ENCODE measurements at regions not wholly inside any gene's neighbourhood (a gene's known extent, or its start where the extent isn't known, plus 50 kb on each side); places are given as distances from the start of the nearest gene placed in this dataset.
A peak's percentile ranks its signal among the peaks of the same experiment; 100 is the strongest.
"Not testable (repeated sequence)": the region's sequence is repeated elsewhere in the genome, so short reads cannot be mapped to it uniquely, and the experiment has no call there.

DNA sequence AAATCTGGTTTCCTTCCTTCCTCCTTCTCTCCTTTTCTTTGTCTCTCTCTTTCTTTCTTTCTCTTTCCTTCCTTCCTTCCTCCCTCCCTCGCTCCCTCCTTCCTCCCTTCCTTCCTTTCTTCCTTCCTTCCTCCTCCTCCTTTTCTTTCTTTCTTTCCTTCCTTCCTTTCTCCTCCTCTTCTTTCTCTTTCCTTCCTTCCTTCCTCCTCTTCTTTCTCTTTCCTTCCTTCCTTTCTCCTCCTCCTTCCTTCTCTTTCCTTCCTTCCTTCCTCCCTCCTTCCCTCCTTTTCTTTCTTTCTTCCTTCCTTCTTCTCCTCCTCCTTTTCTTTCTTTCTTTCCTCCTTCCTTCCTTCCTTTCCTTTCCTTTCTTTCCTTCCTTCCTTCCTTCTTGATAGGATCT lies 61.2 kb downstream of the VIP start:
- DNase-seq = no peak

DNA sequence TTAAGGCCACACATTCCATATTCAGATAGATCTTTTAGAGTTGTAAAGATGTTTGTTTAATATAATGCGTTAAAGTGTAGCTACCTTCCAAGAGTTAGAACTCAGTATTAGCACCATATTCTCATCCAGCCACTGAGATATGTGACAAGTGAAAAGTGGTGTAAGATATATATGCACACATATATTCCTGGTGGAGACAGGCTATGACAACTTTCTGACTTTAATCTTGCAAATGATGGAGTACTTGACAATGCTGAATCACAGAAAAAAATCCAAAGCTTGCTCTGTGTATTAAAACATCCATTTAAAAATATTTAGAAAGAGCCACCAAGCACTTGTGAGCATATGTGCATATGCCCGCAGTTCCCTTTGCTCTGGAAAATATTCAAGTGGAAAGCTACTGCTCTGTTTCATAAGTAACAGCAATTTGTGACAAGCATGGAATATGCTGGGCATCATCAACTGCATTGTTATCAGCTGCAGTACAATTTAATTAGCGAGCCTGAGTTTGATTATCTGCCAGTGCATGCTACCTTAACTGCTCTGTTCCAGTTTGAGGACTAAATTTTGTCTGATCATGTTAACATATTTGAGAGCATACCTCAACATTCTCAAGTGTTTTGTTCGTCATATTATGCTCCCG lies 64.8 kb downstream of the VIP start:
- no peak for DNase-seq

DNA sequence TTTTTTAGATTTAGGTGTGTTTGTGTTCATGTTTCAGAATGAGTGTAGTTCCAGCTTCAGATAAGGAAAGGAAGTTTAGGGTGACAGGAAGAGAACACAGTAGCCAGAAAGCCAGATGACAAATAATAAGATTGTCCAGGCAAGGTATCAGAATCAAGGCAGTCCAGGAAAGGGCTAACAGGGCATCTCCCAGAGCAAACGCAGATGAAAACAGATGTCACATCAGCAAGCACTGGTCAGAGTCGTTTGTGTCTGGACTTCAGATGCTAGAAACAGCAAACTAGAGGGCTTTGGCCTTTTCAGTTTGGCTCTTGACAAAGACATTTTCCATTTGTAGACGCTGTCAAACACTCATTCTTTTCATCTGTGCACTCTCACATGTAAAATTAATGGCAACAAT lies 65.5 kb downstream of the VIP start:
- DNase-seq = no peak

DNA sequence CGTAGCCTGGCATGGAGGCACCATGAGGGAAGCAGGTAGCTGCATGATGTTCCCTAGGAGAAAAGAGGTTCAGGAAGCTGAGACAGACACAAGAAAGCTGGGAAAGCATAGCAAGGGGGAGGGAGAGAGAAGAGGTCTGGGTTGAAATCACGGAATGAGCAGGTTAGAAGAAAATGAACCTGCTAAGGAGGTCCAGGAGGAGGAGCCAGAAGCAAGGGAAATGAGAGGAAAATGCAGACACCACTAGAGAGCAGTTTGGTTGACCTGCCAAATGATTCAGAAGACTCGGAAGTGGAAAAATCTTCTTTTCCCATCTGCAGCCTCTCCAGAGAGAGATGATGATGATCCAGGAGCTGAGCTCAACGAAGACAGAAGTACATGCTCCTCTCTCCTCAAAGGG lies 70.9 kb downstream of the VIP start:
- no peak for DNase-seq

DNA sequence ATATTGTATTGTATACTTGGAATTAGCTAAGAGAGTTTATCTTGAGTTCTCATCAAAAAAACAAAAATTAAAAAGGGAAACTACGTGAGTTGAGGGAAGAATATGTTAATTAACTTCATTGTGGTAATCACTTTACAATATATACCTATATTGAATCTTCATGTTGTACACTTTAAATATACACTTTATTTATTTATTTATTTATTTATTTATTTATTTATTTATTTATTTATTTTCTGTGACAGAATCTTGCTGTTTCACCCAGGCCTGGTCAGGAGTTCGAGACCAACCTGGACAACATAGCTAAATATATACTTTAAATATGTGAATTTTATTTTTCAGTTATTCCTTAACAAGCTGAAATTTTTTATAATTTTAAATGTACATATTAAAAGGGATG lies 74.1 kb downstream of the VIP start:
- DNase-seq = no peak

DNA sequence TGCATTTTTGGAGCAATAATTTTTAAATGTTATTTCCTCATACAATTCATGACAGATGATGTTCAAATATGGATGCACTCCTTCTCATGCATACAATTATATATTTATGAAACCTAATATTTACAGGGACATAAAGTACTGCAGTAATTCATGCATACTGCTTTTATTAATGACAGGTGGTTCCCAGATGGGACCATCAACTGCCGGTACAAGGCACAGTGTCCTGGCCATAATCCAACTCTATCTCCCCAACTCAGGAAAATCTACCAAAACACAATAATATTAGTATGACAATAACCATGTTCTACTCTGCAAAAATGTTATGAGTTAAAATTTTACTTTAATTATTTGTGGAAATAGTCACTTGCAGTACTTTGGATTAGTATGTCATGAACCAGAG lies 77.8 kb downstream of the VIP start:
- no peak for DNase-seq

DNA sequence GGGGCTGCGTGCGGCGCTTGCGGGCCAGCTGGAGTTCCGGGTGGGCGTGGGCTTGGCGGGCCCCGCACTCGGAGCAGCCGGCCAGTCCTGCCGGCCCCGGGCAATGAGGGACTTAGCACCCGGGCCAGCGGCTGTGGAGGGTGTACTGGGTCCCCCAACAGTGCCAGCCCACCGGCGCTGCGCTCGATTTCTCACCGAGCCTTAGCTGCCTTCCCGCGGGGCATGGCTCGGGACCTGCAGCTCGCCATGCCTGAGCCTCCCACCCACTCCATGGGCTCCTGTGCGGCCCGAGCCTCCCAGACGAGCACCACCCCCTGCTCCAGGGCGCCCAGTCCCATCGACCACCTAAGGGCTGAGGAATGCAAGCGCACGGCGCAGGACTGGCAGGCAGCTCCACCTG lies 83.8 kb downstream of the VIP start:
- DNase-seq = not testable (repeated sequence)

DNA sequence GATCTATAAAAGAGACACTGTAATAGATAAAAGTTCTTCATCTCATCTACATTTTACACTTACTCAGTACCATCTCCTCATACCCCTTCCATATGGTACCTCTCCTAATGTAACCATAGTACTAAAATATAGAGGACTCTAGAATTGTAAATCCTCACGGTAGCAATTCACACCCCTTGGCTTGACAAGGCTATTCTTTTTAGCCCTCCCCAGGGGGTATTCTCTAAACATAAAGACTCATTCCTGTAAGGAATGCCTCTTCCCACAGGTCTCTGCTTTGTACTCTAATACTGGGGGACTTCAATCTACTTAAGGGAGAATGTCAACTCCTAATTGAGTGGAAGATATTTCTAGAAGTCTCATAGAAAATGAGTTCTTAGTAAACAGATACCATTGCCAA lies 85.9 kb downstream of the VIP start:
- no peak for DNase-seq

DNA sequence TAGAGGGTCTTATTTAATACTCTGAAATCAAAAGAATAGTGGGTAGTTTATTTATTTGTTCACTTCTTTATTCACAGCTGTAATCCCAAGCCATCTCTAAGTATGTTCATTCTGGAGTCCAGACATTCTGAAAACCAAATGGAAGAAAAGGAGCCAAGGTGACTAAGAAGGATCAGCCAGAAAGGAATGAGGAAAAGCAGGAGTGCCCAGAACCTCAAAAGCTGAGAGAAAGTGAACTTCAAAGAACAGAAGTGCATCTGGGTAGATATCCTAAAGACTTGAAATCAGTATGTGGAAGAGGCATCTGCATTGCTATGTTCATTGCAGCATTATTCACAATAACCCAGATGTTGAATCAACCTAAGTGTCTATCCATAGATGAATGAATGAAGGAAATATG lies 94.8 kb downstream of the VIP start:
- no peak for DNase-seq

DNA sequence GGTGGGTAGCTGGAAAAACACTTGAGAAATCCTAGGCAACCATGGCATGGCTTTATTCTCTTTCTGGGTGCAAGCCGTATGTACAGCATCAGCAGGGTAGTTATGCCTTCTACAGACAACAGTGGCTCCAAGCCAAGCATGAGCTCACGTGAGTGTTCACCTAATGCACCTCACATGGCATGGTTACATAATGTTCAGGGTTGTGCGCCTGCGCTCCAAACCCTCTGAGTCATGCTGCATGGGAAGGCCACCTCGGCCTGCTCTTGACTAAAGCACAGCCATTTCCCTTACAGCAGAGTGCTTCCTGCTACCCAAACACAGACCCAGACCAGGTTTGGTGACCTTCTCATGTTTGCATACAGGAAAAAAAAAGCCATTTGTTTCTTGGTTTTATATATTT lies 96.2 kb downstream of the VIP start:
- no peak for DNase-seq

DNA sequence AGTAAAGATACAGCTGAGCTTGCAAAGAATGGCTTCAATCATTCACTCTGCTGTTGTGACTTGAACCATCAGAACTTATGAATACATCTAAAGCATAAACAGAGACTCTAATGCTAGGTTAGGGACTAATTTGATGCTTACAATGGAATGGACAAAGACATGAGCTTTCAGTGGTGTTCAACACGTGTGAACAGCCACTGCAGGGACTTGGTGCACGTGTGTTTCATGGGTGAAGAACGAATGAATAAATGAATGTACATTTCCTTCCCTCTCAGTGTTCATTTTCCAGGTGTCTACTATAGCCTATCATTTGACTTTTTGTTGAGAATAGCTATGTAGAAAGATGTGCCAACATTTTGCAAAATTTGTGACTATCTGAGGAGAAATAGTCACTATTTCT lies 98.3 kb downstream of the VIP start:
- DNase-seq = no peak

DNA sequence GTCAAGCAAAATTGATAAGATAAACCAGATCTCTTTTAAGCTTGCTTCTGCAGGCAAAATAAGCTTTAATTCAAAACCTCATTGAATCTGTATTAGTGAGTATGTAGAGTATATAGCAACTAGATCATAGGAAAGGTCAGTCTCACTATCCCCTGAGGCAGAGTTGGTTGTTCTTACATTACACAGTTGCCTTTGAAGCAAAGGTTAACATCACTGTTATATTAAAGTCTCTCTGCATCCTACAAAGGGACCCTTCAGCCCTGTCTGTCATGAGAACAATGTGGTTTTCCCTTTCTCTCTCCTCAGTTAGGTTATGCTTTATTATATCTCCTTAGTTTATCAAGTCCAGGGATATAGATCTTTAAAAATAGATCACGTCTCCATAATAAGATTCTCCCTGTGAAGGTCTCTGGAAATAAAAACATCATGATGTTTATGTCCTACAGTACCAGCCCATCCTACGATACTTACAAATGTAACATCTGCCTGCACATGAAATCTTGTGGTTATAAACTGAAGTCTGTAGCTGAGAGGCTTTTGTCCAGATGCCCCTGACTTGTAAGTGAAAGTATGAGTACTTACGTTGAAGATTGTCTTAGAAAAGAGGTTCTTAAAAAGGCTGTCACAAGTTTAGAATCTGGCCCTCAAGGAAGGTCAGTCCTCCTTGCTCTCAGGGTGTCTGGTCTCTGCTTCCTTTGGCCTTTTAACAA lies 103.6 kb downstream of the VIP start:
- DNase-seq = no peak

DNA sequence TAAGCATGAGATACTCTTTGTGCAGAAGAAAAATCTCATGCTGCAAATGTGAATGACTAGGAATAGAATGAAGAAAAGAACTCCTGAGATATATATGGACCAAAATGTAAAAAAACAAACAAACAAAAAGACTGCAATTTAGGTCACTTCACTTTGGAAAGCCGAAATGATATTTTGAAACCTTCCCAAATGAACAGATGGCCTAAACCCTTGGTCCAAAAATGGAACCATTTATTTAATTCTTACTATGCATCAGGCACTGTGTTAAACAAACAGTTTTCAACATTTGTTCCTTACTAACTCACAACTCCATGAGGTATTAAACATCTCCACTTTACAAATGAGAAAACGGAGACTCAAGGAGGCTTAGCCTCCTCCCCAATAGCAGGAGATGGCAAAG lies 107.5 kb downstream of the VIP start:
- no peak for DNase-seq

DNA sequence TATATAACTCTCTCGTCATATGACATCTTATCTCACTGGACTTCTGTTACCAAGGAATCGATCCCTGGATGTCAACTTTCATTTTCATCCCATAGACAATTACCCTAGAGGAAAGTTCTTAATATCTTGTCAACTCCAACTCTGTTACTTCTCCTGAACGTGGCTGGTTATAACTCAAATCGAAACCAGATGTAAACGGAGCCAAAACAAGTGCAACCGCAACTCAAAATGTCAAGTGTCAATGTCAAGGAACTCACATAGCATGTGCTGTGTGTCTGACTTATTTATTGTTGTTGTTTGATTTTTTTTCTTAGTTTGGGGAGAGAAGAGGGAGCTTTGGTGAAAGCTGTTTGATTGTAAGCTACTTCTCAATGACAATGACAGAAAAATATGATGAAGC lies 108.6 kb downstream of the VIP start:
- no peak for DNase-seq

DNA sequence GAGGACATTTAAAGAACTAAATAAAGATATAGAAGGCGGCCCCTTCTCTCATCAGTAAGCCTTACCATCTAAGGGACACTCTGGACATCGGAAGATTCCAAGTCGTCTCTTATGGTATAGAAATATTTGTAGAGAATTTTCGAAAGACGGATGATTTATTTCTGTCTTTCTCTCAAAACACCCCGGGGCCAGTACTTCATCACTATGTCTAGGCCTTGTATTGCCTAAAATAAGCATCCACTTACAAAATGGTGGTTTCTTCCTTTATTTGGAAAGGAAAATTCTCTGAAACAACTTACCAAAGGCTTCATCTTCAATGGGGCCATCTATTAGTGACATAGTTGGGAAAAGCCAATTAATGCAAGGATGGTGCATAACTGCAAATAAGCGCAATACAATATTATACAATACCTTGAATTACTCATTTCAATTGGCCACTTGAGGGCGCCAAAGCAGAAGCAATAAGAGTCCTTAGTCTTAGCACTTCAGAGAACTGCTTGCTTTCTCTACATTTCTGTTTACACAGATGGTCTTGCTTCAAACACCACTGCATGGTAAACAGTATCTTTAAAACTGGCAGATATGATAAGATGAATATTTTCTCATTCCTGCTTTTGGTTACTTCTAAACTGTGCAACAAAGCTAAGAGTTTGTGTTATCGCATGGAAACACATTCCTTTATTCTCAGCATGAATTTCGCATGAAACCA lies 113.2 kb downstream of the VIP start:
- peak; percentile 42 to 60 for DNase-seq

DNA sequence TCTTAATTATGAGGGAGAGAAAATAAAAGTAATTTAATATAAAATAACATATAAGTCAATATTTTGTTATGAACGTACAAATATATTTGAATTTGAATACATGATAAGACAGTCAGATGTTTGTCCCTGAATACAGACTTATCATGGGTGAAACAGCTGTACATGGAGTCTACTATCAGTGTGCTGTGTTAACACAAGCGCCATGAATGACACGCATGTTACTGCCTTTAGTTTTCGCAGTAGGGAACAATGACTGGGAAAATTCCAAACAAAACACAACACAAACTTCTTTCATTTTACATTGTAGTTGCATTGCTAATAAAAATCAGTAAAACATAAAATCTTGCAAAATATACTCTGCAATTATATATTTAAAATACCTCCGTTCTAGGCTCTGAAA lies 108.6 kb downstream of the FBXO5 start:
- DNase-seq = no peak

DNA sequence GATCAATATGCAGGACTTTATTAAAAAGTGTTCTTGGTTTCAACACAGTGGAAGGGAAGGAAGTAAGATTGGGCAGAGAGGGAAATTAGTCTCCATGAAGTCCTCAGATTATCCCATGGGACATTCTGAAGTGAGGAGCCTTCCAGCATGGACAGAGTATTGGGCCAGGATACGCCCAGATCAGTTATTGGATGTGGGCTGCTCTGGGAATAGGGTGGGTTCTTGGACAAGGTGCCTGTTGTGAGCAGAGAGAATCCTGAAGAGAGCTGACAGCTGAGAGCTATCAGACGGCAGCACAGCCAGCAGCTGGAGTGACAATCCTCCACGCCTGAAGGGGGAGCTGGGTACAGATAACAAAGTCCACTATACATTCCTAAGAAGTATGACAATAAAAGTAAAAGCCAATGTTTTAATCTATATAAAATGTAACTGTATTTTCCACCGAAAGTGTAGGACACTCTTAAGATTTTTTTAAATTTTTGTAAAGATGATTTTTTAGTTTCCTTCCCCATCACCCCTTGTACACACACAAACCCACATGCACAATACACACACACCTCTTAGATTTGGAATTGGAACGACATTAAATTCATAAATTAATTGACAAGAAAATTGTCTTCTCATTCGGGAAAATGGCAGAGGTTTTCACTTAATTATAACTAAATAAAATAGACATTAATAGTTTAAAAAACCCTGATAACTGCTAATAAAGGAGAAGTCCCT lies 107.8 kb downstream of the FBXO5 start:
- DNase-seq = no peak

DNA sequence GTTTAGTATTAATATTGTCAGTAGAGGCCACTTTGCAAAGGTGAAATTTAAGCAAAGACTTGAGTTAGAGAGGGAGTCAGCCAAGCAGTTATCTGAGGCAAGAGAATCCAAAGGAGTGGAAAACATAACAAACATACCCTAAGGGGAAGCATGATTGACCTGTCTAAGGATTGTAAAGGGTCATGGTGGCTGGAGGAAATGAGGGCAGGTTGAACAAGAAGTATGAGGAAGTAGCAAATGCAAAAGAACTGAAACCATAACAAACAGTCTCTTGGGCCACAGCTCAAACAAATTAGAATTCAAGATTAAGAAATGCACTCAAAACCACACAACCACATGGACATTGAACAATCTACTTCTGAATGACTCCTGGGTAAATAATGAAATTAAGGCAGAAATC lies 103.2 kb downstream of the FBXO5 start:
- DNase-seq = no peak

DNA sequence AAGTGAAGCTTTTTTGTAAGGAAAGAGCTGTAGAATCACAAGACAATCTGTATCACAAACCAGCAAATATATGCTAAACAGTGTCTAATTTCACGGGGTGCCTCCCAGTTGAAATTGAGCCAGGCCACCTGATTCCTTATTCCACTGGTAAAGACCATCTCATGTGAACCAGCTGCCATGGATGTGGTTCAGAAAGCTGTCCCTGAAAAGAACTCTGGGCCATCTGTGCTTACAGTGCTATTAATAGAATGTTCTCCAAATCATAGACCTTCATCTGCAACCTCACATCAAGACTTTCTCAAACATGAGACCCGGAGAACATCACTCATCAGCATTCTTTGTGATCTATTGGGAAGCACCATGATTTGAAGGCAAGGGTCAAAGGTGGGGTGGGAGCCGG lies 89.7 kb downstream of the FBXO5 start:
- DNase-seq = no peak

DNA sequence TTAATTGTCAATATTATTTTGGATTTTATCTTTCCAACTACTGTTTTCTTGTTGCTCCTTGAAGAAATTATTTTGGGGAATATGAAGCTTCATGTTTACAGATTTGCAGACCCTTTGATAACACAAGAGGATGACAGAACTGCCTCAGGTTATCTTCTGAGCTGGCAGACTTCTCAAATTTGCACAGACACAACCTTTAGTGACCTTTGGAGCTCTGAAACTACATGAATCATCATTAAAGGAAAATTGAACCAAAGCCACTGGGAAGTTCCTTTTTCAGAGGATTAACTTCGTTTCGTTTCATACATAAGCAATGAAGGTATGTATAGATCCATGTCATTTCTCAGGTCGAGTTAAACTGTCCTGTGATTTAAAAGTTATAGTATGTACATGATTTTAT lies 85.9 kb downstream of the FBXO5 start:
- no peak for DNase-seq

DNA sequence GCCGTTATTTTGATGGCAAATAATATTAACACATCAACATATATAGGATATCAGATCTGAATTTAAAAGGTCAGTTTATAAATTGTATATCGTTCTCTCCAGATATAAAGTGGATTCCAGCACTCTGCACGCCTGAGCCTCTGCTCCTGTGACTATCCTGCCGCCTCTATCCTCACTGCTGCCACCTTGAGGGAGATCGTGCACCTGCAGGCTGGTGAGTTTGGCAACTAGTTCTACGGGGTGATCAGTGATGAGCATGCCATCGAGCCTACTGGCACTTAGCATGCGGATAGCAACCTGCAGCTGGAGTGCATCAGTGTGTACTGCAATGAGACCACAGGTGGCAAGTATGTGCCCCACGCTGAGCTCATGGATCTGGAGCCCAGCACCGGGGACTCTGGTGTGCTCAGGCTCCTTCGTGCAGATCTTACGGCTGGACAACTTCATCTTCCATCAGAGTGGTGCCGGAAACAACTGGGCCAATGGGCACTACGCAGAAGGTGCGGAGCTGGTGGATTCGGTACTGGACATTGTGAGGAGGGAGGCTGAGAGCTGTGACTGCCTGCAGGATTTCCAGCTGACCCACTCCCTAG lies 84.9 kb downstream of the FBXO5 start:
- peak; percentile 33 to 51 for DNase-seq

DNA sequence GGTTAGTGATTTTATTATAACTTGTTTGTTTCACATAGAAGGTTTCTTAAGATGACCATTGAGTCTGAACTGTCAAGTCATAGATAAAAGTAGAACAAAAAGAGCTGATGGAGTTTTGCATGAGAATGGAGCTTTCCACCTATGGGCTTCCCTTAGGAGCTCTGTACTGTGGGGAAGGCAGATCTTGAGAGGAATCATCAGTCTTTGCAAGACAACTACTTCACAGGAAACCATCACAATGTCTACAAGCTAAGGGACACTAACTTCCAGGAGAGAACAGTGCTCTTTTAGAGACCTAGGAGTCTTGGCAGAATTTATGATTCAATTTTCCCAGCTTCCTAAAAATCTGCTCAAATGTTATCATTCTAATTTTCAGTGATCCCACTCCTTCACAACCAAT lies 78.2 kb downstream of the FBXO5 start:
- no peak for DNase-seq

DNA sequence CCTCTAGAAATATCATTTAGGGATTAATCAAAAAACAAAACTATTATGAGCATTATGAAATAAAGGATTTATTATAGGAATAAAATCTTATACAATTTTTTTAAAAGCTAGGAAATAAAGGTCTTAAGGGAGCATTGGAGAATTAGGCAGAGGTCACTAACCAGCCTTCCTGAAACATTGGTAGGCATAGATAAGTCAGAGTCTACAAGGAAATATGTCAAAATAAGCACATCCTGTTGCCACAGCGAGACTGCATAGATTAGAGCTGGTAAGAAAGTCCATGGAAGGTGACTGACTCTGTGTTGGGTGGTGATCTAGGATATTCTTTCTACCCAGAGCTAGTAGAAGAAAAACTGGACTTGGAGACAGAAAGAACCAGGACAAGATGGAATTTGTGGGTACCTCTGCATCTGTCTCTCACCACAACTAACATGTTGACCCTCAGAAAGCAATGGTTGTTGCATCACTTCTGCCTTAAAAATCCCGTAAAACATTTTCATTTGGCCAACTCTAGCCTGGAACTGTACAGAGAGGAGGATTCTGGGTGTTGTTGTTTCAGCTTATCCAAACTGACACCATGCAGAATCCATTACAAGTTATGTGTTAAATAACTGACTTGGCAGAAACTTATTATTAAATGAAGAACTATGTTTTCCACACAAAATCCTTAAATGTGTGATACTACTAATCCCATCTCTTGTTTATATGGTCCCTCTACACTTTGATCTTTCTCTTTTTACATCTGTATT lies 77.1 kb downstream of the FBXO5 start:
- DNase-seq = no peak

All from CD4-positive, alpha-beta T cell treated with Interleukin-1 beta for 1 hour (primary cell).